ENCODE measurements at regions not wholly inside any gene's neighbourhood (a gene's known extent, or its start where the extent isn't known, plus 50 kb on each side); places are given as distances from the start of the nearest gene placed in this dataset.

GRCh38 chr2:58515827-58516573 lies 274.9 kb upstream of the FANCL start:
- TF ChIP-seq, protein P1, sequence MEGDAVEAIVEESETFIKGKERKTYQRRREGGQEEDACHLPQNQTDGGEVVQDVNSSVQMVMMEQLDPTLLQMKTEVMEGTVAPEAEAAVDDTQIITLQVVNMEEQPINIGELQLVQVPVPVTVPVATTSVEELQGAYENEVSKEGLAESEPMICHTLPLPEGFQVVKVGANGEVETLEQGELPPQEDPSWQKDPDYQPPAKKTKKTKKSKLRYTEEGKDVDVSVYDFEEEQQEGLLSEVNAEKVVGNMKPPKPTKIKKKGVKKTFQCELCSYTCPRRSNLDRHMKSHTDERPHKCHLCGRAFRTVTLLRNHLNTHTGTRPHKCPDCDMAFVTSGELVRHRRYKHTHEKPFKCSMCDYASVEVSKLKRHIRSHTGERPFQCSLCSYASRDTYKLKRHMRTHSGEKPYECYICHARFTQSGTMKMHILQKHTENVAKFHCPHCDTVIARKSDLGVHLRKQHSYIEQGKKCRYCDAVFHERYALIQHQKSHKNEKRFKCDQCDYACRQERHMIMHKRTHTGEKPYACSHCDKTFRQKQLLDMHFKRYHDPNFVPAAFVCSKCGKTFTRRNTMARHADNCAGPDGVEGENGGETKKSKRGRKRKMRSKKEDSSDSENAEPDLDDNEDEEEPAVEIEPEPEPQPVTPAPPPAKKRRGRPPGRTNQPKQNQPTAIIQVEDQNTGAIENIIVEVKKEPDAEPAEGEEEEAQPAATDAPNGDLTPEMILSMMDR (IDR thresholded peaks at IDR 0.05) = no peak
- TF ChIP-seq POLR2A (IDR thresholded peaks at IDR 0.05) = no peak
- no peak for TF ChIP-seq EP300 (IDR thresholded peaks at IDR 0.05)
